Activated CD4-positive, alpha-beta T cell treated with anti-CD3 and anti-CD28 coated beads, Interleukin-2, amount 10 ng/mL, durations not matched to agents 24 days and 14 days (primary cell): ENCODE measurements at regions not wholly inside any gene's neighbourhood (a gene's known extent, or its start where the extent isn't known, plus 50 kb on each side); places are given as distances from the start of the nearest gene placed in this dataset.

Source experiments
- DNase-seq: peaks from one replicate; pipeline ENCODE4 v3.0.0; 2022
- H3K27ac Mint-ChIP-seq: one replicate; pipeline ENCODE4 v1.8.0; 2022; ENCODE audit warnings: mild to moderate bottlenecking, mixed read lengths
- H3K27me3 Mint-ChIP-seq: one replicate; pipeline ENCODE4 v1.8.0; 2022; ENCODE audit warnings: mixed read lengths
- H3K36me3 Mint-ChIP-seq: one replicate; pipeline ENCODE4 v1.8.0; 2022; ENCODE audit warnings: low read depth, mild to moderate bottlenecking, mixed read lengths
- H3K4me1 Mint-ChIP-seq: one replicate; pipeline ENCODE4 v1.8.0; 2021; ENCODE audit warnings: mixed read lengths
- H3K4me3 Mint-ChIP-seq: one replicate; pipeline ENCODE4 v1.8.0; 2022; ENCODE audit warnings: mild to moderate bottlenecking, moderate library complexity, mixed read lengths
- H3K9me3 Mint-ChIP-seq: one replicate; pipeline ENCODE4 v1.8.0; 2021; ENCODE audit warnings: mixed read lengths
- intact Hi-C: fragments of 100-400 bp; cut with micrococcal nuclease; formaldehyde crosslinking; loops from one replicate; pipeline ENCODE4 v1.15.1; 2023

GRCh38 chr16:66044089-66044488 lies 322.4 kb upstream of the CDH5 start:
- intact Hi-C loops: no loop called here
- H3K27me3 Mint-ChIP-seq: peaks cover 2% of the 10 kb centered on the region
- H3K36me3 Mint-ChIP-seq: no peaks in the 10 kb centered on the region
- no peaks in the 10 kb centered on the region for H3K4me1 Mint-ChIP-seq
- no peak overlapping the region for H3K4me3 Mint-ChIP-seq
- DNase-seq: no peak
- H3K9me3 Mint-ChIP-seq: no peaks in the 10 kb centered on the region
- H3K27ac Mint-ChIP-seq: no peak overlapping the region

GRCh38 chr16:66043326-66043725 lies 323.2 kb upstream of the CDH5 start:
- H3K27ac Mint-ChIP-seq: no peak overlapping the region
- no peak for DNase-seq
- peaks cover 2% of the 10 kb centered on the region for H3K27me3 Mint-ChIP-seq
- H3K4me3 Mint-ChIP-seq: no peak overlapping the region
- intact Hi-C loops: no loop called here
- no peaks in the 10 kb centered on the region for H3K36me3 Mint-ChIP-seq
- H3K4me1 Mint-ChIP-seq: no peaks in the 10 kb centered on the region
- H3K9me3 Mint-ChIP-seq: no peaks in the 10 kb centered on the region

- Mint-ChIP-seq H3K36me3 (no peaks in the 10 kb centered on the region), H3K9me3 (no peaks in the 10 kb centered on the region), H3K27ac (no peak overlapping the region), H3K4me3 (no peak overlapping the region), H3K27me3 (peaks cover 2% of the 10 kb centered on the region), H3K4me1 (no peaks in the 10 kb centered on the region)
- intact Hi-C loops: no loop called here
- no peak for DNase-seq
Observed at GRCh38 chr16:66042341-66042740, 324.1 kb upstream of the CDH5 start.

GRCh38 chr16:66041907-66042306 lies 324.6 kb upstream of the CDH5 start:
- H3K4me3 Mint-ChIP-seq: no peak overlapping the region
- no peaks in the 10 kb centered on the region for H3K36me3 Mint-ChIP-seq
- H3K4me1 Mint-ChIP-seq: no peaks in the 10 kb centered on the region
- H3K9me3 Mint-ChIP-seq: no peaks in the 10 kb centered on the region
- no peak overlapping the region for H3K27ac Mint-ChIP-seq
- H3K27me3 Mint-ChIP-seq: peaks cover under 1% of the 10 kb centered on the region
- DNase-seq: no peak
- intact Hi-C loops: no loop called here

GRCh38 chr16:66039793-66040192 lies 326.7 kb upstream of the CDH5 start:
- Mint-ChIP-seq H3K4me3 (no peak overlapping the region), H3K27me3 (no peaks in the 10 kb centered on the region), H3K36me3 (no peaks in the 10 kb centered on the region), H3K9me3 (no peaks in the 10 kb centered on the region), H3K27ac (no peak overlapping the region), H3K4me1 (no peaks in the 10 kb centered on the region)
- intact Hi-C loops: no loop called here
- no peak for DNase-seq

- Mint-ChIP-seq H3K36me3 (no peaks in the 10 kb centered on the region), H3K4me1 (no peaks in the 10 kb centered on the region), H3K27ac (no peak overlapping the region), H3K4me3 (no peak overlapping the region), H3K27me3 (no peaks in the 10 kb centered on the region), H3K9me3 (no peaks in the 10 kb centered on the region)
- intact Hi-C loops: no loop called here
- DNase-seq: no peak
Observed at GRCh38 chr16:66036793-66037715, 329.4 kb upstream of the CDH5 start.

- DNase-seq: no peak
- no peaks in the 10 kb centered on the region for H3K9me3 Mint-ChIP-seq
- no peaks in the 10 kb centered on the region for H3K27me3 Mint-ChIP-seq
- H3K4me1 Mint-ChIP-seq: no peaks in the 10 kb centered on the region
- intact Hi-C loops: no loop called here
- H3K27ac Mint-ChIP-seq: no peak overlapping the region
- no peak overlapping the region for H3K4me3 Mint-ChIP-seq
- no peaks in the 10 kb centered on the region for H3K36me3 Mint-ChIP-seq
Observed at GRCh38 chr16:66036184-66036583, 330.3 kb upstream of the CDH5 start.

- Mint-ChIP-seq H3K4me3 (no peak overlapping the region), H3K9me3 (no peaks in the 10 kb centered on the region), H3K27me3 (no peaks in the 10 kb centered on the region), H3K27ac (no peak overlapping the region), H3K4me1 (no peaks in the 10 kb centered on the region), H3K36me3 (no peaks in the 10 kb centered on the region)
- intact Hi-C loops: no loop called here
- no peak for DNase-seq
Observed at GRCh38 chr16:66035096-66035495, 331.4 kb upstream of the CDH5 start.

- H3K4me3 Mint-ChIP-seq: no peak overlapping the region
- H3K9me3 Mint-ChIP-seq: no peaks in the 10 kb centered on the region
- no peak for DNase-seq
- H3K27me3 Mint-ChIP-seq: no peaks in the 10 kb centered on the region
- no peak overlapping the region for H3K27ac Mint-ChIP-seq
- H3K36me3 Mint-ChIP-seq: no peaks in the 10 kb centered on the region
- no peaks in the 10 kb centered on the region for H3K4me1 Mint-ChIP-seq
- intact Hi-C loops: no loop called here
Observed at GRCh38 chr16:66032841-66033240, 333.6 kb upstream of the CDH5 start.

- intact Hi-C loops: no loop called here
- no peak for DNase-seq
- Mint-ChIP-seq H3K27me3 (no peaks in the 10 kb centered on the region), H3K4me1 (no peaks in the 10 kb centered on the region), H3K9me3 (peaks cover under 1% of the 10 kb centered on the region), H3K4me3 (no peak overlapping the region), H3K27ac (no peak overlapping the region), H3K36me3 (no peaks in the 10 kb centered on the region)
Observed at GRCh38 chr16:66030036-66030435, 336.5 kb upstream of the CDH5 start.

GRCh38 chr16:66028510-66029216 lies 337.8 kb upstream of the CDH5 start:
- intact Hi-C loops: no loop called here

GRCh38 chr16:66026787-66027330 lies 339.6 kb upstream of the CDH5 start:
- H3K36me3 Mint-ChIP-seq: no peaks in the 10 kb centered on the region
- H3K4me1 Mint-ChIP-seq: no peaks in the 10 kb centered on the region
- H3K27me3 Mint-ChIP-seq: no peaks in the 10 kb centered on the region
- peaks cover 12% of the 10 kb centered on the region for H3K9me3 Mint-ChIP-seq
- H3K4me3 Mint-ChIP-seq: no peak overlapping the region
- DNase-seq: no peak
- no peak overlapping the region for H3K27ac Mint-ChIP-seq
- intact Hi-C loops: no loop called here

More at GRCh38 chr16:66028510-66029216, 337.8 kb upstream of the CDH5 start:
- Mint-ChIP-seq H3K27ac (no peak overlapping the region), H3K4me3 (no peak overlapping the region), H3K9me3 (peaks cover 7% of the 10 kb centered on the region), H3K36me3 (no peaks in the 10 kb centered on the region), H3K4me1 (no peaks in the 10 kb centered on the region), H3K27me3 (no peaks in the 10 kb centered on the region)
- DNase-seq: no peak

- intact Hi-C loops: no loop called here
- H3K36me3 Mint-ChIP-seq: no peaks in the 10 kb centered on the region
- no peaks in the 10 kb centered on the region for H3K4me1 Mint-ChIP-seq
- no peaks in the 10 kb centered on the region for H3K27me3 Mint-ChIP-seq
- no peak overlapping the region for H3K4me3 Mint-ChIP-seq
- no peak for DNase-seq
- peaks cover 12% of the 10 kb centered on the region for H3K9me3 Mint-ChIP-seq
- no peak overlapping the region for H3K27ac Mint-ChIP-seq
Observed at GRCh38 chr16:66026211-66026610, 340.3 kb upstream of the CDH5 start.

- no peak for DNase-seq
- no peaks in the 10 kb centered on the region for H3K36me3 Mint-ChIP-seq
- no peak overlapping the region for H3K4me3 Mint-ChIP-seq
- H3K27ac Mint-ChIP-seq: no peak overlapping the region
- no peaks in the 10 kb centered on the region for H3K27me3 Mint-ChIP-seq
- intact Hi-C loops: no loop called here
- H3K9me3 Mint-ChIP-seq: peaks cover 12% of the 10 kb centered on the region
- H3K4me1 Mint-ChIP-seq: no peaks in the 10 kb centered on the region
Observed at GRCh38 chr16:66025751-66026150, 340.7 kb upstream of the CDH5 start.
